Aorta (tissue), 5 donors: ENCODE measurements at regions not wholly inside any gene's neighbourhood (a gene's known extent, or its start where the extent isn't known, plus 50 kb on each side); places are given as distances from the start of the nearest gene placed in this dataset.
"Not testable (repeated sequence)": the region's sequence is repeated elsewhere in the genome, so short reads cannot be mapped to it uniquely, and the experiment has no call there.

Source experiments
- ATAC-seq: fragments of 200-7000 bp; cut with Tn5 transposase; one replicate; pipeline ENCODE4 v1.9.1; 2022; ENCODE audit warnings: moderate library complexity; ENCODE audit not compliant: low FRiP score
- DNase-seq, 2 donors: peaks; one replicate each; pipeline ENCODE4 v3.0.0-alpha.2; 2020
- H3K27ac ChIP-seq, 2 donors: one replicate each; pipeline ENCODE4 v1.5.1; 2013; ENCODE audit warnings: low read length in 2 of 2, mild to moderate bottlenecking in 2 of 2, moderate library complexity in 2 of 2, control low read depth in 1 of 2, inconsistent platforms in 1 of 2, low read depth in 1 of 2
- H3K27me3 ChIP-seq, 2 donors: one replicate each; pipeline ENCODE4 v1.6.1; 2013; ENCODE audit warnings: control low read depth in 1 of 2, low read length in 1 of 2, mild to moderate bottlenecking in 1 of 2, moderate library complexity in 1 of 2; ENCODE audit not compliant: insufficient read depth in 2 of 2, control insufficient read depth in 1 of 2
- H3K36me3 ChIP-seq, 2 donors: one replicate each; pipeline ENCODE4 v1.6.1; 2013; ENCODE audit warnings: control low read depth in 1 of 2, low read length in 1 of 2, mild to moderate bottlenecking in 1 of 2; ENCODE audit not compliant: insufficient read depth in 2 of 2, control insufficient read depth in 1 of 2
- H3K4me1 ChIP-seq, 2 donors: one replicate each; pipeline ENCODE4 v1.6.1; 2013; ENCODE audit warnings: low read length in 2 of 2, control low read depth in 1 of 2, mild to moderate bottlenecking in 1 of 2, moderate library complexity in 1 of 2; ENCODE audit not compliant: insufficient read depth in 2 of 2, control insufficient read depth in 1 of 2
- H3K4me3 ChIP-seq, 2 donors: one replicate each; pipeline ENCODE4 v1.5.1; 2013; ENCODE audit warnings: low read length in 2 of 2, control low read depth in 1 of 2, mild to moderate bottlenecking in 1 of 2
- H3K9me3 ChIP-seq: one replicate; pipeline ENCODE4 v1.6.1; 2013; ENCODE audit warnings: mild to moderate bottlenecking, low read length; ENCODE audit not compliant: control insufficient read depth
- WGBS, 2 donors: extraction: QIAGEN DNeasy Blood & Tissue Kit; methylation state at CpG; one replicate each; pipeline ENCODE4 v1.1.7; 2013; 5-methylcytosine and 5-hydroxymethylcytosine counted together
- intact Hi-C, 2 donors: fragments of 100-400 bp; cut with DNase I; formaldehyde crosslinking; loops; one replicate each; pipeline versions ENCODE4 v1.14.2 to v1.15.0; 2022
- microRNA-seq, 2 donors: library from miRNA; unstranded; fragments of <30 nt; microRNA quantifications; one replicate each; pipeline ENCODE4 v1.2.0, GENCODE V29; 2020
- donor health status: healthy with polysubstance abuse.
- donor health status: Bipolar disorder and iron deficiency.
- donor health status: DM: no; HTN: no; CAD: no.
- donor health status: DM: no; HTN: no; CAD: no.
- donor health status: DM: yes; HTN: yes; CAD: no.

DNA sequence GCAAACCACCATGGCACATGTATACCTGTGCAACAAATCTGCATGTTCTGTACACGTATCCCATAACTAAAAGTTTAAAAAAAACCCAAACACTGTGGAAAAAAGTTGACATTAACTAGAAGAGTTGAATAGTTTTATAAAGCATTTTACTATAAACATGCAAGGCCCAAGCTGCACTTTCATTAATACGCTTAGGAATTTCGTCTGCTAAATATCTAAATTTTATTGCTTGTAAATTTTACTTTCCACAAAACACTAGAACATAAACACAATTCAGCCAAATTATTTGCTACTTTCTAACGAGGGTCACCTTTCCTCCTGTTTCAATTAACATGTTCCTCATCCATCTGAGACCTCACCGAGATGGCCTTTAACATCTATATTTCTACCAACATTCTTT lies 74.4 kb upstream of the MAN1A1 start:
- no peak for ATAC-seq
- Histone ChIP-seq H3K4me1 (no peaks in the 10 kb centered on the region), H3K27ac (no peak overlapping the region), H3K27me3 (no peaks in the 10 kb centered on the region), H3K36me3 (no peaks in the 10 kb centered on the region), H3K4me3 (no peak overlapping the region), H3K9me3 (peaks cover 2% of the 10 kb centered on the region)
- intact Hi-C loops: no loop called here
- 86 to 89% methylated on average over 5 of the region's 5 CpGs for WGBS, 2 donors
- no peak for DNase-seq

DNA sequence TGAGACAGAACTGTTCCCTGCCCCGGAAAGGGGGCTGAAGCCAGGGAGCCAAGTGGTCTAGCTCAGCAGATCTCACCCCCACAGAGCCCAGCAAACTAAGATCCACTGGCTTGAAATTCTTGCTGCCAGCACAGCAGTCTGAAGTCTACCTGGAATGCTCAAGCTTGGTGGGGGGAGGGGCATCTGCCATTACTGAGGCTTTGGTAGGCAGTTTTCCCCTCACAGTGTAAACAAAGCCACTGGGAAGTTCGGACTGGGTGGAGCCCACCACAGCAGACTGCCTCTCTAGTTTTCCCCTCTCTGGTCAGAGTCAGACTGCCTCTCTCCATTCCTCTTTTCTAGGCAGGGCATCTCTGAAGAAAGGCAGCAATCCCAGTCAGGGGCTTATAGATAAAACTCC lies 68.5 kb upstream of the MAN1A1 start:
- H3K9me3 ChIP-seq, H3K27me3 ChIP-seq, intact Hi-C loops, ATAC-seq, DNase-seq, H3K4me3 ChIP-seq, H3K27ac ChIP-seq, H3K4me1 ChIP-seq, H3K36me3 ChIP-seq: not testable (repeated sequence)
- WGBS, 2 donors: 70 to 75% methylated on average over 2 of the region's 2 CpGs

DNA sequence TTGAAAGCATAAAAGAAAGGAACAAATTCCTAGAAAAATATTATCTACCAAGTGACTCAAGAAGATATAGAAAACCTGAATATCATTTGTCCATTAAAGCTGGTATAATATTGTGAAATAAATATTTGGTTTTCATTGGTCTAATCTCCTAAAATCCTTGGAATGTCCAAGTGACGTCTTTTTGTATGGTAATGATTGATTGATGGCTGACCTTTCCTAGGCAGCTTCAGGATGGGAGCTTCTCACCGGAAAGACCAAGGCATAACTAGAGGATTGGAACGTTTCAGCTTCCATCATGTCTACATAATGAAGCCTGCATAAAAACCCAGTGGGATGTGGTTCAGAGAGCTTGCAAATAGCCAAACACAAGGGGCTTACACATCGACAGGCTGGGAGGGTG lies 57.6 kb upstream of the MAN1A1 start:
- ATAC-seq: no peak
- Histone ChIP-seq H3K4me3 (no peak overlapping the region), H3K9me3 (no peaks in the 10 kb centered on the region), H3K36me3 (no peaks in the 10 kb centered on the region), H3K4me1 (no peaks in the 10 kb centered on the region), H3K27ac (no peak overlapping the region), H3K27me3 (no peaks in the 10 kb centered on the region)
- DNase-seq: no peak
- 33 to 36% methylated on average over 4 of the region's 4 CpGs for WGBS, 2 donors
- intact Hi-C loops: no loop called here

DNA sequence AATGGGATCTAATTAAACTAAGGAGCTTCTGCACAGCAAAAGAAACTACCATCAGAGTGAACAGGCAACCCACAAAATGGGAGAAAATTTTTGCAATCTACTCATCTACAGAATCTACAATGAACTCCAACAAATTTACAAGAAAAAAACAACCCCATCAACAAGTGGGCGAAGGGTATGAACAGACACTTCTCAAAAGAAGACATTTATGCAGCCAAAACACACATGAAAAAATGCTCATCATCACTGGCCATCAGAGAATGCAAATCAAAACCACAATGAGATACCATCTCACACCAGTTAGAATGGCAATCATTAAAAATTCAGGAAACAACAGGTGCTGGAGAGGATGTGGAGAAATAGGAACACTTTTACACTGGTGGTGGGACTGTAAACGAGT lies 55.6 kb upstream of the MAN1A1 start:
- not testable (repeated sequence) for H3K9me3 ChIP-seq, ATAC-seq
- 57 to 69% methylated on average over 2 of the region's 2 CpGs for WGBS, 2 donors

More for the DNA sequence above, 55.6 kb upstream of the MAN1A1 start:
- DNase-seq, H3K36me3 ChIP-seq, intact Hi-C loops, H3K4me1 ChIP-seq, H3K27me3 ChIP-seq, H3K4me3 ChIP-seq, H3K27ac ChIP-seq: not testable (repeated sequence)

Small RNA genes in the stretch of these regions (microRNA-seq; reads per million reads assigned to microRNA genes)
- gene MIR3144: 0 reads per million in 2 donors
